ENCODE measurements at regions not wholly inside any gene's neighbourhood (a gene's known extent, or its start where the extent isn't known, plus 50 kb on each side); places are given as distances from the start of the nearest gene placed in this dataset.
"Not testable (repeated sequence)": the region's sequence is repeated elsewhere in the genome, so short reads cannot be mapped to it uniquely, and the experiment has no call there.

DNA sequence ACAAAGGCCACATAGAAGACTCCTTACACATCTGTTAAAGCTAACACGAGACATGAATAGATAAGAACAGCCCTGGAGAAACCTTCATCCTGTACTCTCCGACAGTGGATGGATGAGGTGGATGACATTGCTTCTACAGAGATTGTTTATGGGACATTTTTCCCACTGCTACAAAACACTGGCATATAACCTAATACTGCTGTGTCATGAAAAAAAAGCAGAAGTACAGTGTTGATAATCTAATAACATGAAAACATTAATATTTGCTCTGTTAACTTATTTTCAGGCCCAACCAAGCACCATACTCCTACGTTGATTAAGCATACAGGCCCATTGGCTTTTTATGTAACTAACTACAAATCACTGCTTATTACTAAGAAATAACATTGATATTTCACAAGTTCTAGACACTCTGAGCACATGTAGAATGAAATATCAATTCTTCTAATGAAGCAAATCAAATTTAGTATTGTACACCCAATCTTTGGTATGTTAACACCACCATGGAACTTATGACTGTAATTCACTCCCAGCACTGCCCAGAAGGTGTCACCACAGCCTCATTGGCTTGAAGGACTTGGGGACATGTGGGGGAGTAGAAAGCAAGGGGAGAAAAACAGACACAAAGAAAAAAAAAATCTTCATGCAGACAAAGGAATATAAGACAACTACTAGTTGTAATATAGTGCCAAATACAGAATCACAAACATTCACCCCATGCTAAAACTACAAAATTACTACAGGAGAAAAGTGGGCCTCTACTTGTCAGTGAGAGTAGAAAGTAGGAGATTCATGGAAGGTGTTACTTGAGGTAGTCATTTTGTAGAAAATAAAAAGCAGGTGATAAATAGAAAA, 330.0 kb upstream of the PMFBP1 start:
- peak; percentile 27 for DNase-seq

GRCh38 chr16:72500545-72500944, 328.6 kb upstream of the PMFBP1 start:
- DNase-seq: no peak

GRCh38 chr16:72493716-72494415, 321.9 kb upstream of the PMFBP1 start:
- DNase-seq: no peak

GRCh38 chr16:72487283-72487682, 315.3 kb upstream of the PMFBP1 start:
- DNase-seq: no peak

- DNase-seq: peak; percentile 24
Measured at GRCh38 chr16:72482695-72483094, 310.7 kb upstream of the PMFBP1 start.

GRCh38 chr16:72481419-72481818, 309.5 kb upstream of the PMFBP1 start:
- no peak for DNase-seq

GRCh38 chr16:72480911-72481310, 309.0 kb upstream of the PMFBP1 start:
- no peak for DNase-seq

DNA sequence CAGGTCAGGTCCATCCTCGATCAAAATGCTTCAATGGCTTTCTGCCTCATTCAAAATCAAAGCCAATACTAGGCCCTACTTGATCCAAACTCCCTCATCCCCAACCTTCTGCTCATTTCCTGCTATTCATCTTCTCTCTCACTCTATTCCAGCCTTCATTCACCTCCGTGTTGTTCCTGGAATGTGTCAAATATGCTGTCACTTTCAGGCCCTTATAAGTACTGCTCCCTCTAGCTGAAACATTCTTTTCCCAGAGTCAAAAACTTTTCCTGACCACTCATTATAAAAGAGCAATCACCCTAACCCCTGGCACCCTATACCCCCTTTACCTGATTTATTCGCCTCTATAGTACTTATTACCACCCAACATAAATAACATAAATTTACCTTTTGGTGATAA, 303.7 kb upstream of the PMFBP1 start:
- DNase-seq: no peak

- DNase-seq: no peak
Measured at GRCh38 chr16:72474501-72475123, 302.7 kb upstream of the PMFBP1 start.

DNA sequence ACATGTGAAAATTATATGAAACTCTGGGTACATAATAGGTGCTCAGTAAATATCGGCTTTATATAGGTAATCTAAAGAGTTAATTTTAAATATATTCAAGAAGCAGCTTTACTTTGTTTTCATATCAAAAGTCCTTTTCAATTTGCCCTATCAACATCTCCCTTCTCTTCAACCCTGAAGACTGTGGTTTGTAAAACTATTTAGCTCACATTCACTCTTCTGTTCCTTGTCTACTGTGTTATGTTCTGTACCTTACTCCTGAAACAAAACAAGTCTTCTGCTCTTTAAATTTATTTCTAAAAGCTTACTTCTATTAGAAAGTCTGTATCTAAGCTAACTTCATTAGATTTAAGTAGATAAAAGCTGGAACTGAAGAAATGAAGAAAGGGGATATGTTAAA, 301.7 kb upstream of the PMFBP1 start:
- DNase-seq: no peak

DNA sequence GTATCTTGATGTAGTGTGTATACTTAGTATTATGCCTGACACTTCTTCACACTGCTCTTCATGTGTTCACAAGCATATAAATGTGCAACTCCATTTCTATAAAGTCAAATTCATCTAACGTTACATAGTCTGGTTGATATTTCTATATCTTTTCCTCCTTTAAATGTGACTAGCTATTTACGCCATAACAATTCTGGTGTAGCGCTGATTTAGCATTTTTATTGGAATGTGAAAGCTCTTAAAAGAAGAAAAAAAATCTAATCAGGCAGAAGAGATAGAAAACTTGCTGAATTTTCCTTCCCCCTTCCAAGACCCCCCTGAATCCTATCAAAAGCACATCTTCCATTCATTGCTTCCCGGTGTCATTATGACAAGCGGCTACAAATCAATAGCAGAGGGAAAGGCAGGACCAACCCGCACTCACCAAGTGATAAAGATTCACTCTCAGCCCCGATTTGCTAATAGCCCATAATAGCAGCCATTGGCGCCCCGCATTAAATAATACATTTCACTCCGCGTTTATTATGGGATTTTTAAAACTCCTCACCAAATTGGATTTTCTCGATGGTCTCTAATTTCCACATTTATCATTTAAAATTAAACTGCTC, 299.5 kb upstream of the PMFBP1 start:
- DNase-seq: no peak

DNA sequence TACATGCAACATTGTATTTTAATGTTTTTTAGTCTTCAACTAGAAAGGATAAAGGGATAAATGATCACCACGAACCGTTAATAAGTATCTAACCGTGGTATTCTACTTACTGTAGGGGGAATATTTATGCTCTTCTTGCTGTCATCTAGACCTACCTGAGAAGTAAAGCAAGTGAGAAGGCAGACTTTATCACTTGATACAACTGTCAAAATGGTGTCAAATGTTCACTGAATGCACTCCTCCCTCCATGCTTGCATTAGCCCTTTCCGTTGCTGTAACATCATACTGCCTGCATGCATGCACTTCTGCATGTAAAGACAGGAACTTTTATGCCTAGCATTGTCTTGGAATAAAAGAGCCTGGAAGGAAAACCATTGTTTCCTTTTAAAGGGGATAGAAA, 298.6 kb upstream of the PMFBP1 start:
- DNase-seq: no peak

DNA sequence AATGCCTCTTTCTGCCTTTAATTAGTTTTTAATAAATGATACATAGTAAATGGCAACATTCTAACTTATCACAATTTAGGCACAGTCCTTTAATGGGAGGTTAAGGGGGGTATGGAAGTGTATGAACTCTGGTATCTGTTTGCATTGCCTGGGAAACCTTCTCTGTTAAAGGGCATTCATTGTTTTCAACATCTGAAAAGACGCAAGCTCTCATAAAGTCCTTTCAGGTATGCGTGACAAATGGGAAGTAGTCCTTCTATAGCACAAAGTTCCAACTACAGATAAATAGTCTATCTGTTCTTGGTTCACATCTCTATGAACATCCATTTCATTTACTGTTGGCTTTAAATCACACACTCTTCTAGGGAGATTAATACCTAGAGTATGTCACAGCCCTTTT, 298.0 kb upstream of the PMFBP1 start:
- no peak for DNase-seq

DNA sequence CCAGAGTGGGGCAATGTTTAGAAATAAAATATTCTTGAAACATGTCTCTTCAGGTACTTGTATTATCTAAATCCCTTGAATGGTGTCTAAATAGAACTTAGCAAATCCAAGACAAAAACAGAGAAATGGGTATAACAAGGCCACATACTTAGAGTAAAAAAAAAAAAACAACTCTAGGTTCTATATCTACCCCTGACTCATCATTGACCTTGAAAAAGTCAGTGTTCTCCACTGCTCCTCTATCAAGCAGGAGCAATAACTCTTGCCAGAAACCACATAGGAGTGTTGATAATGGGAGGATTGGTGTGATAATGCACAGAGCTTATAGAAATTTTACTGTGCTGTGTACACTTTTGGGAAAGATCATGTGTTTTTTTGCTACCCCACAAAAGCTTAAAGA, 296.6 kb upstream of the PMFBP1 start:
- DNase-seq: no peak

DNA sequence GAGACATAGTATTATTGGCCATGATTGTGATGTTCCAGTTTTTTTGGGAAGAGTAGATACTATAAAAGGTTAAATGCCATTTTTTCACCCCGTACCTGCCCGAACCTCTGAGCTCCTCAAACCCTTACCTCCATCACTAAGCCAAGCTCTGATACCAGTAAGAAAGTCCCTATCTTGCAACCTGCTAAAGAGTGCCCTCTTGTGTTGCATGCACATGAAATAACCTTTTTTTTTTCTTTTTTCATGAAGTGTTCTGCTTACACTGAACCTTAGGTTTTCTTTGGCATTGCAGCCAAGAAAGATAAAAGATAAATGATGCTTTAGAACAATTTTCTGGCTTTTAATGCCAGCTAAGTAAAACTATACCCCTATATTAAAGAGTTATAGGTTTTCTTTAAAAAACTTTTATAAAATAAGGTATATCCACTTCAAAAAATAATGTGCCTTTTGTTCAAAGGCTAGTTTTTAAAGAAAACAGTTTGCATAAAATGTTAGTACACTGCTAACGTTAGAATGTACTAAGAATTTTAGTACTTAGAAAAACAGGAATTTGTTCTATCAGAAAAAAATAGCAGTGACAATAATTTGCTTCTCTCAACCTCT, 295.3 kb upstream of the PMFBP1 start:
- peak; percentile 10 for DNase-seq

DNA sequence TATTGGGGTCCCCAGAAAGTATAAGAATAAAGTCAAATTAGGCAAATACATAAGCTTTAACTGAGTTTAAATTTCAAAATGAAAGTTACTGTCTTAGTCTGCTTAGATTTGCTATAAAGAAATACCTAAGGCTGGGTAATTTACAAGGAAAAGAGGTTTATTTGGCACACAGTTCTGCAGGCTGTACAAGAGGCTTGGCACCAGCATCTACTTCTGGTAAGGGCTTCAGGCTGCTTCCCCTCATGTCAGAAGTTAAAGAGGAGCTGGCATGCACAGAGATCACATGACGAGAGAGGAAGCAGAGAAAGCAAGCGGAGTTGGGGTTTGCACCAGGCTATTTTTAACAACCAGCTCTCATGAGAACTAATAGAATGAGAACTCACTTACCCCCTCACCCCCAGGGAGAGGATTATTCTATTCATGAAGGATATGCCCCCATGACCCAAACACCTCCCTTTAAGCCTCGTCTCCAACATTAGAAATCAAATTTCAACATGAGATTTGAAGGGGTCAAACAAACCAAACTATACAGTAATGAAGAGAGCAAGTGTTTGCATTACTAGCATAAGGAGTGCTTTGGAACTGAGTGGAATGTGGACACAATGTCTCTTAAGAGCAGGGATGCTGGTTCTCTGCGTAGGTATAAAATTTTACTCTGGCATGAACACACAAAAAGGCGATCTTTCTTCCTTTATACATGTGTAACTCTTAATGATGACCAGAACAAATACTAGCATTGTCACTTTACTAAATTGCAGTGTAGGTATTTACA, 292.8 kb upstream of the PMFBP1 start:
- no peak for DNase-seq

GRCh38 chr16:72464052-72464451, 292.1 kb upstream of the PMFBP1 start:
- no peak for DNase-seq

- DNase-seq: no peak
Measured at GRCh38 chr16:72458035-72458434, 286.1 kb upstream of the PMFBP1 start.

DNA sequence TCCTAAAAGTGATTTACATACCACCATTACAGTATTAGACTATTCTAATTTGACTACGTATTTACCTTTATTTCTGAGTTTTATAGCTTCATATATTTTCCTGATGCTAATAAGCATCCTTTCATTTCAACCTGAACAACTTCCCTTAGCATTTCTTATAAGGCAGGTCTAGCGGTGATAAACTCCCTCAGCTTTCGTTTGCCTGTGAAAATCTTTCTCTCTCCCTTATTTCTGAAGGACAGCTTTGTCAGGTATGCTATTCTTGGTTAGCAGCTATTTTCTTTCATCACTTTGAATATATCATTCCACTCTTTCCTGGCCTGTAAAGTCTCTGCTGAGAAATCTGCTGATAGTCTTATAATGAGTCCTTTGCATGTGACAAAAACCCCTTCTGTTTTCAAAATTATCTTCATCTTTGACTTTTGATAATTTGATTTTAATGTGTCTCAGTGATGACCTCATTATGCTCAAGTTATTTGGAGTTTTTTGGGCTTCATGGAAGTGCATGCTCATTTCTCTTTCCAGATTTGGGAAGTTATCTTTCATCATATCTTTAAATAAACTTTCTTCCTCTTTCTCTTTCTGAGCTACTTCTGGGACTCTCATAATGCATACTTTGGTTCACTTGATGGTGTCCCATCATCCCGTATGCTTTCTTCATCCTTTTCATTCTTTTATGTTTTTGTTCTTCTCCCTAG, 285.4 kb upstream of the PMFBP1 start:
- no peak for DNase-seq

- DNase-seq: no peak
Measured at GRCh38 chr16:72455743-72456659, 284.0 kb upstream of the PMFBP1 start.

GRCh38 chr16:72453856-72454255, 281.9 kb upstream of the PMFBP1 start:
- not testable (repeated sequence) for DNase-seq
